ENCODE measurements at regions not wholly inside any gene's neighbourhood (a gene's known extent, or its start where the extent isn't known, plus 50 kb on each side); places are given as distances from the start of the nearest gene placed in this dataset.
A peak's percentile ranks its signal among the peaks of the same experiment; 100 is the strongest.

DNA sequence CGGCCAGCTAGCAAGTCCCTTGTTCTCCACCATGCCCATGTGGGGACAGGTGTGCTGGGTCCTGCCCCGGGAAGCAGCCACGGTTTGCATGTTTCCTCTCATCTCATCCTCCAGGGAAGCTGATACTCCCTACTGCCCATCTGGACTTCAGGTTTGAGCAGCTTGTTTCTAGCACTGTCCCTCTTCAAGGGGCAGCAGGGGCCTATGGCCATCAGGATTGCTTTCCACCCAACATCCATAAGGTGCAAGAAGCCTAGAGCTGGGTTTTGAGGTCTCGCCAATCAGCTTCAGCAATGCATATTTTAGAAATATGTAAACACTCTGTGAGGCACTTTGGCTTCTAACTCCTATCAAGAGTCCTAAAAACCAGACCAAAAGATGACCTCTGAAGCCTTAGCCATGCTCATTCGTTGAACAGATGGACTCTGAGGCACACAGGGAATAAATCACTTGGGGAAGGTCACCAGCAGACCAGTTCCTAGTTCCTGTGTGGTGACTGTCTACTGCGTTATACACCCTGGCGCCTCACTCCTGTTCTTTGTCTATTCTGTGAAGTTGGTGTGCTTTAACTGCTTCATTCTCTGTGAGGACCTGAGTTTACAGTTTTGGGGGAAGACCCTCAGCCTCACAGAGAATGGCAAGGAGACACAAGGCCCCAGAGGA, 192.6 kb upstream of the TWIST2 start:
- WGBS, 3 donors = 63 to 74% (median 66%) methylated on average over 7 of the region's 7 CpGs

DNA sequence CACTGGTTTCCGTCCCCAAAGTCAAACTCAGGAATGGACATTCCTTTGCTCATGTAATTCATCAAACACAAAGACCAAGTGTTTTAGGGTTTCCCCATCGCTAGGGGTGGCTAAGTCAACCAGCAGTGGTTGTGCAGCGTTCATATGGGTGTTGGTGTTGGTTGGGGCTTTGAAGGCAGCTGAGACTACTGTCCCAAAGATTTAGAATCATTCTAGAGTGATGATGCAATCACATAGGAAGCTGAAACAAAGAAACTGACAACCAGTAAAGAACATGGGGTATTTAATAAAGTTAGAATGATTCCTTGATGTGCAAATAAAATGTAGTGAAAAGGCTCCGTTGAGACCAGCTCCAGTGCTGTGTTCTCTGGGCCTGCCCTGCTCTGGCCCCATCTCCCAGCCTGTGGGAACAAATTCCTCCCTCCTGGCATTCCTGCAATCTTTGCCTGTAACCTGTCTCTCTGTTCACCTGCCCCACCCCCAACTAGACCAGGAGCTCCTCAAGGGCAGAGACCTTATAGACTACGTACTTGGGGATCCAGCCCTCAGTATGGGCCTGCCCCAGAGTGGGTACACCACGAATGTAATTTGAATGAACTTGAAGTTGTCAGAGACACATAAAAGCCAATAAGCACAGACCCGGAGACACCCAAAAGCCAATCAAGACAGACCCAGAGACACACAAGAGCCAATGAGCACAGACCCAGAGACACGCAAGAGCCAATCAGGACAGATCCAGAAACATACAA, 191.7 kb upstream of the TWIST2 start:
- no peak overlapping the region for H3K27ac ChIP-seq (ENCODE audit: low read depth, low read length)

More for the DNA sequence above, 192.6 kb upstream of the TWIST2 start:
- H3K27ac ChIP-seq (ENCODE audit: low read depth, low read length) = no peak overlapping the region

DNA sequence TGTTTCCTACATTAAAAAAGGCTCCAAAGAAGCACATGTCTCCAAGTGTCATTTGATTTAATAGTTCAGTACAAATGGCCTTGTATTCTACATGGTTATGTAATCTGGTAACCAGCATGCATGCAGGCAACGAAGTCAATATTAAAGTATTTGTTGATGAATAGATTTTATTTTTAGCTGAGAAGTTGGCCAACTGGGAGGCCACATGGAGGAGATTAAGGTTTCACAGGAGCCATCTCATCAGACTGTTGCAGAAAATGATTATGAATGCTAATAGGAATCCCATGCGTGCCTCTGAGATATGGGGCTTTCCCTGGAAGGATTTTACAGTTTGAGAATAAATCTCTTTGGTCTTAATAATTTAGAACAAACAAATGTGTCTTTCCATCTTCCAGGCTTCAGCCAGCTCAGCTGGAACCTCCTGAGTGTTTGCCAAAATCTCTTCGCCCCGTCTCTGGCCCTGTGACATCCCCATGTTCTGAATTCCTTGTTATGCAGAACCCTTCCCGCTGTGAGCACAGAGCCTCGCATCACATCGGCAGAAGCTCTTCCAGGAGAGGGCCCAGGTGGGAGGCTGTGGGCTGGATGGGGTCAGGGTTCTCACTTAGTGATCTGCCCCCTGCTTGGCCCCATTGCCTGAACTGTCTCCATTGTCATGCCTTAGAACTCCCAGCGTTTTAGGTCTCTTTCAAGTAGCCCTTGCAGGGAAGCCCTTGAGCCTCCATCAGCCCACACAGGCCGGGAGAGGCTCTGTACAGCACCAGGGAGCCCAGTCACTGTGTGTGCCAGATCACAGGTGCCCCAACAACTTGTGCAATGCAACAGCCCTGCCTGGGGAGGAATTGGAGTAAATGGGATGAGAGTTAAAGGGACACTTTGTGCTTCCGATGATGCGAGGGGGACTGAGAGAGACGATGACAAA, 190.5 kb upstream of the TWIST2 start:
- WGBS, 3 donors = 59 to 63% (median 59%) methylated on average over 12 of the region's 12 CpGs
- H3K27ac ChIP-seq (ENCODE audit: low read depth, low read length) = no peak overlapping the region

More for the DNA sequence above, 191.7 kb upstream of the TWIST2 start:
- WGBS, 3 donors = 57 to 84% (median 78%) methylated on average over 8 of the region's 8 CpGs

DNA sequence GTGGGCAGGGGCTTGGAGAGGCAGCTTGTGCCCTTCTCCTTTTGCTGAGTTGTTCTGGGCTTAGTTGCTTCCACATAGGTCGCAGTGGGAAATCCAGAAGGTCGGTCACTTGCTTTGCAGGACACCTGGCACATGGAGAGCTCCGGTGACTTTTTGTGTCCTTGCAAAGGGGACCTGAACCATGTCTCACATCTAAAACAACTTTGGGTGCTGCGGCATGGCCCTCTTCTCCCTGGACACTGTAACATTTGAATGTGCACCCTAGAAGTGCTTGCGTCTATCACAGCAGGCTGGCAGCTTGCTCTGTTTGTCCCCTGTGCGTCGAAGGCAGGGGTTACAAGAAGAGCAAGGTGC, 189.9 kb upstream of the TWIST2 start:
- no peak overlapping the region for H3K27ac ChIP-seq (ENCODE audit: low read depth, low read length)
- WGBS, 3 donors = 90 to 94% (median 94%) methylated on average over 7 of the region's 7 CpGs

DNA sequence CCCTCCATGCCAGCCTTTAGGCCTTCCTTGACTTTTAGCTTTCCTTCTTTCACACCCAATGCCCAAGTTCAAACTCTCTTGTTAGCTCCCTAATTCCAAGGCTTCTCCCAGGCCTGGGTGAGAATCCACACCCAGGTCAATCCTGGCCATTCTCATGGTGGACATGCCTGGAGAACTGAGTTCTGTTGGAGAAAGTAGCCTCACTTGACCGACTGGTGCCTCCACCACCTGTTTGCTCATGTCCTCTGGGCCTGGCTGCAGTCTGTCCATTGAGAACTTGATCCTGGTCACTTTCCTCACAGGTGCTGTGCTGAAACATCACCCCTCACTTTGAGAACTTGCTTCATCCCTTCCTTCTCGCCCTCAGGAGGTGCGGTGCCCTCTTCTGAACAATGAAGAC, 189.1 kb upstream of the TWIST2 start:
- WGBS, 3 donors = 68 to 88% (median 87%) methylated on average over 3 of the region's 3 CpGs
- no peak overlapping the region for H3K27ac ChIP-seq (ENCODE audit: low read depth, low read length)

DNA sequence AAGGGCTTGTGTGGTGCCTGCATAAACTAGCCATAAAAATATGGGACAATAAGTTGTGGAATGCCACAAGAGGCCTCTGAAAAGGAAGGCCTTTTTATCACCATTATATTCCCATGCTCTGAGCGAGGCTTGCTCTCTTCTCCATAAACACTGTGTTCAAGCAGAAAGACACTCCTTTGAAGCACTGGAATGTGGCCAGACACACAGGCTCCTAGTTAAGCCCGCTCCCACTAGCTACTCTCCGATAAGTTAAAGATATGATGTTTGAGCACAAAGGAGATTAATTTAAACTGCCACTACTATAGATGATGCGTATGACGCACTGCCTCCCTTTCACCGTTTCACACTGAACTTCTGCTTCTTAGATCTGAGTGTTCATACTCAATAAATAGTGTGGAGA, 188.7 kb upstream of the TWIST2 start:
- H3K27ac ChIP-seq (ENCODE audit: low read depth, low read length) = no peak overlapping the region
- 50 to 85% (median 76%) methylated on average over 6 of the region's 6 CpGs for WGBS, 3 donors

DNA sequence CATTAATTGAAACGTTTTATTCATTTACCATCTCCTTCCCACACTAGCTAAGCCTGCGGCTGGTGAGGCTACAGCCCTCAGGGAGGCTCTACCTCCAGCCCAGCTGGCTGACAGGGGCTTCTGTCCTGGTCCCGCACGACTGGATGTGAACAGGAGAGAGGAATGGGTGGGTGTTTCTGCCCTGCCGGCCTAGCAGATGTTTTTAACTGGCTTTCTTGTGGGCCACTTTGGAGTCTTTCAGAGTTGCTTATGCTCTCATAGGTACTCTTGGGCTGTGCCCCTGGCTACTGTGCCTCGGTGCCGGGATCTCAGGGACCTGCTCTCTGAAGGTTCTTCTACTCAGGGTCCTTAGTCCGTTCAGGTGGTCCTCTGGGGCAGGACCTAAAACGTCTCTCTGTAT, 184.3 kb upstream of the TWIST2 start:
- 73 to 80% (median 78%) methylated on average over 9 of the region's 9 CpGs for WGBS, 3 donors
- H3K27ac ChIP-seq (ENCODE audit: low read depth, low read length) = no peak overlapping the region

DNA sequence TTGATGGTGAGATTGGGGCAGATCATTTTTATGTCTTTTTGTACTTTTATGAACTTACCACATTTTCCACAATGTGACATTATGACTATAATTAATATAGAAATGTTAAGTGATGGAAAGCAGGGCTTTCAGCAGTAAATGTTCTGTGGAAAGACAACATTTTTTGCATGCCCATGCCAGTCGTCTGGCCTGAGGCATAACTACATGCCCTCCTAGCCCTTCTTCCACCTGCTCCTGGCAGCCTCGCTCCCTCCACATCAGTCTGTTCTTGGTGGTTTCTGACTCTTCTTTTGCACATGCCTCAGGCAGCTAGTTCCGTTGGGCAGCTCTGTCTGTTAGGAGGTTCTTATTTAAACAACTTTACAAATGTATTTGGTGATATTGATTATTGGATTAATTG, 182.0 kb upstream of the TWIST2 start:
- no peak overlapping the region for H3K27ac ChIP-seq (ENCODE audit: low read depth, low read length)
- 35 to 86% (median 78%) methylated on average over 3 of the region's 3 CpGs for WGBS, 3 donors

DNA sequence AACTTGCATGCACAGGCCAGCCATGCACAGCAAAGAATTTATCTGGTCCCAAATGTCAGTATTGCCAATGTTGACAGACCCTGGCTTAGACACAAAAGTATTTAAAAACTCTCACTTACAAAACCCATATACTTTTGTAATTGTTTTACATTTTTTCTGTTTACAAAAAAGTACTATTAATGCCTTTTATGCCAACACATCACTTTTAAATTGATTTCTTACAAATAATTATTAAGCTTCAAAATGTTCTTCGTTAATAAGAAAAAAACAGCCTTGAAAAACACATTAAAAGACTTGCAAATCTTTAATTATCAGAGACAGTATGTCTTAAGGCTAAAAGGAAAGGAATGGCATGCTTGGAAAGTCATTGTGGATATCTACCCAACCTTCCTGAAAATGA, 181.3 kb upstream of the TWIST2 start:
- WGBS, 3 donors = 0 to 56% (median 35%) methylated on average over 1 of the region's 1 CpG
- H3K27ac ChIP-seq (ENCODE audit: low read depth, low read length) = no peak overlapping the region

DNA sequence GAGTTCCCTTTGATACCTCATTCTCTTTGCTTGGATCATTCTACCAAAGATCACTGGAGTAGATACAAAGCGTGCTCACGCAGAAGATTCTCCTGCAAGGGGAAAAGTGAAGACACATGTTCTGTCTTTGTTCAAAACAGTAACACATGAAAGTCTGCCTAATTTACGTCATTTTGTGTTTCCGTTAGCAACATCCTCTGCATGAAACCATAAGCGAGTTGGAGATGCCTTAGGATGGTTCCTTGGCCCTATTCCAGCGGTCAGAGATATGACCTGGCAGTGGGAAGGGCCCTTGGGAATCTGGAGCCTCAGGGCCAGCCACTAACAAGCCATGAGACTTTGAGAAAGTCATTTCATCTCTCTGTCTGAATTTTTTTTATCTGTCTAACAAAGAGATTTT, 180.9 kb upstream of the TWIST2 start:
- H3K27ac ChIP-seq (ENCODE audit: low read depth, low read length) = no peak overlapping the region
- 45 to 64% (median 58%) methylated on average over 6 of the region's 6 CpGs for WGBS, 3 donors

DNA sequence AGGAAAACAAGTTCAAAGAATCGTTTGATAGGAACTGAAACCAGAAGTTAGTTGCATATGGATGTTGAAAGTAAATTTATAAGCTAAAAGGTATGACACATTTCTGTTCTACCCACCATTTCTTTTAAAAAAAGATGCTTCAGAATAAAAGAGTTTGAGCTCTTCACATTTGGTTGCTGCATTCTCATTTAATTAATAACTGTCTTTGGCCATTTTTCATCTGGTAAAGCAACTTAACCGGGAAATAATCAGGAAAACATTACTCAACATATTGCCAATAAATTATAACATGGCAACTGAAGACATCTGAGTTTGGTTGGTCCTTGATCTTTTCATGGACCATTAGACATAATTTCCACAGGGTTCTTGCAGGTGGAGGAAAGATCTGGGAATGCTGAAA, 180.2 kb upstream of the TWIST2 start:
- WGBS, 3 donors = 38 to 53% (median 43%) methylated on average over 2 of the region's 2 CpGs
- no peak overlapping the region for H3K27ac ChIP-seq (ENCODE audit: low read depth, low read length)

DNA sequence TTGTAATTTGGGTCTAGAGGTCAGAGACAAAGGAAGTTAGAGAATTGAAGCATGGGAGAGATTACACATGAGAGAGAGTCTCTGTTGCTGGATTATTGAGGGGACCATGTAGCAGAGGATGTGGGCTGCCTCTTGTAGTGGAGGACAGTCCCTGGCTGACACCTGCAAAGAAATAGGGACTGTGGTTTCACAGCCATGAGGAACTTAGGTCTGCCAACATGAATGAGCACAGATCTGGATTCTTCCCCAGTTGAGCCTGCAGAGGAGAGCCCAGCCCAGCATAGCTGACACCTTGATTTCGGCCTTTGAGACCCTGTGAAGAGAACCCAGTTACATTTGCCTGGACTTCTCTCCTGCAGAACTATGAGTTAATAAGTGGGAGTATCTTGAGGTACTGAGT, 179.5 kb upstream of the TWIST2 start:
- H3K27ac ChIP-seq (ENCODE audit: low read depth, low read length) = no peak overlapping the region
- WGBS, 3 donors = 56 to 72% (median 61%) methylated on average over 1 of the region's 1 CpG

DNA sequence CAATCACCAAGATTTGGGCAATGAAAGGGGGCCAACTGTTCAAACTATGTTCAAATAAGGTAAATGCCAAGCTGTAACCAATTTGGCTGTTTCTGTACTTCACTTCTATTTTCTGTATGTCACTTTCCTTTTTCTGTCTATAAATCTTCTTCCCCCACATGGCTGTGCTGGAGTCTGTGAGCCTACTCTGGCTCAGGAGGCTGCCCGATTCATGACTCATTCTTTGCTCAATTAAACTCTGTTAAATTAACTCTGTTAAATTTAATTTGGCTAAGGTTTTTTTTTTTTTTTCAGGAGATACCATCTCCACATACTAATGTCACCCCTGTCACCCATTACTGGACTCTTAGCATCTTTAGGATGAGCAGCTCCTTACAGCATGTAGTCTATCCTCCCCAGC, 178.8 kb upstream of the TWIST2 start:
- WGBS, 3 donors = 81 to 96% (median 91%) methylated on average over 1 of the region's 1 CpG

DNA sequence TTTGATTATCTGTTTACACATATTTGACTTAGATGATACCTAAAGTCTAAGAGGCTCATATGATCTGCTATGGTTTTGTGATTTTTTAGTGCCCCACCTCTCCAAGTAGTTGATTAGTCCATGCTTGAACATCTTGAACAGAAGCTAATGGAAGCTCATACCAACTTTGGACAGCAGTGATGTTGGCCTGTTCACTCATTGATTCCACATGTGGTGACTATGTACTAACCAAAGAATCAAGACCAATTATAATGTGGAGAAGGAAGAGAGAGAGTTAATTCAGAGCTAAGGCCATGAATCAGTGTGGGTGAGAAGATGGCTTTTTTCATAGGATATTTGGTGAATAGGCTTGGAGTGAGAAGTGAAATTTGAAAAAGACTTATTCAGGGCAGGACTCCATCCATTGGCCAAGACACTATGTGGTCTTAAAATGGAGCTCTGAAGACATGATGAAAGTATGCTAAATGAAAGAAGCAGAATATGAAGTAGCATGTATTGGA, 178.3 kb upstream of the TWIST2 start:
- no peak overlapping the region for H3K27ac ChIP-seq (ENCODE audit: low read depth, low read length)

More for the DNA sequence above, 178.8 kb upstream of the TWIST2 start:
- no peak overlapping the region for H3K27ac ChIP-seq (ENCODE audit: low read depth, low read length)

DNA sequence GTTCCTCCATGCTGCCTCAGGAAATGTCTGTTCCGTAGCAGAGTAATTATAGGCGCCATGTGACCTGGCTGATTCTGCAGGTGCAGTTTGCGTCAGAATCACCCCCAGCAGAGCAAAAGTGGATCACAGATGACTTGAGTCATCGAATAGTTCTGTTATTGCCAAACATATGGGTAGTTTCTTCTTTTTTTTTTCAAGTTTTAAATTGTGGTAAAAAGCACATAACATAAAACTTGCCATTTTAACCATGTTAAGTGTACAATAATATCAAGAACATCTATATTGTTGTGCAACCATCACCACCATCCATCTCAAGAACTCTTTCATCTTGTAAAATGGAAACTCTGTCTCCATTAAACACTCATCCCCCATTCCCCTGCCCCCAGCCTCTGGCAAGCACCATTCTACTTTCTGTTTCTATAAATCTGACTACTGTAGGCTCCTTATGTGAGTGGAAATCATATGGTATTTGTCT, 177.7 kb upstream of the TWIST2 start:
- H3K27ac ChIP-seq (ENCODE audit: low read depth, low read length) = no peak overlapping the region
- WGBS, 3 donors = 63 to 70% (median 69%) methylated on average over 4 of the region's 4 CpGs

DNA sequence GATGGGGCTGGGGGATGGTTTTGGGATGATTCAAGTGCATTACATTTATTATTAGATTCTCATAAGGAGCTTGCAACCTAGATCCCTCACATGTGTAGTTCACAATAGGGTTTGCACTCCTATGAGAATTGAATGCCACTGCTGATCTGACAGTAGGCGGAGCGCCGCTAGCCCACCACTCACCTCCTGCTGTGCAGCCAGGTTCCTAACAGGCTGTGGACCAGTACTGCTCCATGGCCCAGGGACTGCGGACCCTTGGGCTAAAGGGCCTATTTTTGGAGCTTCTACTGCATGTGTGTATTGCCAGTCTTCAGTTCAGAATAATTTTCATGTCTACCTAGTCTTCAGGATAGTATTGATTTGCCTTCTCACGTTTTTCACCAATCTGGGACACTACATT, 165.3 kb upstream of the TWIST2 start:
- WGBS, 3 donors = 76 to 89% (median 88%) methylated on average over 5 of the region's 5 CpGs
- no peak overlapping the region for H3K27ac ChIP-seq (ENCODE audit: low read depth, low read length)

DNA sequence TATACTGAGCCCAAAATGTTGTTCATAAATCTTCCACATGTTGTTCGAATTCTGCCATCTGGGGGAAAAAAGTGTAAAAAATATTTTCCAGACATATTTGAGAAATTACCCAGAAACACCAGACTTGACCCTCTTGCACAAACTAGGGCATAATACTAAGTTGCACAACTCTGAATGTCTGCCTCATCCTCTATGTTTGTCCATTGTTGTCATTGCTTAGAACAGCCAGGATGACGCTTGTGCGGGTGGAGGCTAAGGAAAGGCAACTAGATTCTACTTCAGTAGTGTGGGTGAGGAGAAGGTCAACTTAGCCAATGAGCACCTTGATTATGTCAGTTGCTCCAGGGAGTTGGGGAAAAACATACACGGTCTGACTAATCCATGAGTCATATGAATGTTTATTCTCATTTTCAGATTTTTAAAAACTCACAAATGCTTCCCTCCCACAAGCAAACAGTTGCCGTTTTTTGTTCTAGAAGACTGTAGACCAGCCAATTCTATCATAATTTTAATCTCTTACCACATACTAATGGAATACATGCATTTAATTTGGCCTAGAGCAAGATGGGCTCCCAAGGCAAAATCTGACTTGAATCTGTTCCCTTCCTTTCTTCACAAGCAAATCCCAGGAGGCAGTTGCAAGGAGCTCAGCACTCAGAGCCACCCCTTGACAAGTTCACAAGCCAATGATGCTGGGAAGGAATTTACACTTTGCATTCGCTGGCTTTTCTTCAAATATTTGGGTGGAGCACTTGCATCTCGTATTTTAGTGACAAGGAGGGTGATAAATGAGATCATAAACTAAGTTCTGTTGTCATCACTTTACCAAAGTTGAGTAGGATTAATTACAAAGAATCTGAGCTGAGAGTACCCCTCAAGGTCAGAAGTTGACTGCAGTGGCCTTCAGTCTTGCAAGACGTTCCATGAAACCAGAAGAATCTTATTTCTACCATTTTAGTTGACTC, 163.2 kb upstream of the TWIST2 start:
- H3K27ac ChIP-seq (ENCODE audit: low read depth, low read length) = peak overlapping the region; percentile 33
- WGBS, 3 donors = 36 to 56% (median 47%) methylated on average over 8 of the region's 8 CpGs

DNA sequence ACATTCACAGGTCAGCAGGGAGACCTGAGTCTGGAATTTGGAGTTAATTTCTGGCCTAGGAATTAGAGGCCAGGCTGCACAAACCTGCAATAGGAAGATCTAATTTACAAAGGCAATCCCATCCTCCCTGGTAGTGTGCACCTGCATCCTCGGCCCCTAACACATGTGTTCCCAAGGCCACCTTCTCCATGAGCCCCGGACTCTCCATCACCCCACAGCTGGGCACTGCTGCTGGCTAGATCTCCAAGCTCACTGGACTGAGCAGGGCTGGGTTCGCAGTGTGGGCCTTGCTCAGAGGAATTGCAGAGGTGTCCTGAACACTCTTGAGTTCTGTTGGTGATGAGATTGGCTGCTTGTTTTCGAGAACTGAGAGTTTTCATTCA, 162.6 kb upstream of the TWIST2 start:
- H3K27ac ChIP-seq (ENCODE audit: low read depth, low read length) = no peak overlapping the region
- WGBS, 3 donors = 80 to 92% (median 86%) methylated on average over 4 of the region's 4 CpGs
